HPDE6-E6E7 (cell line): ENCODE measurements at regions not wholly inside any gene's neighbourhood (a gene's known extent, or its start where the extent isn't known, plus 50 kb on each side); places are given as distances from the start of the nearest gene placed in this dataset.

Experiments
- DNase-seq: peaks from one replicate; pipeline ENCODE4 v3.0.0; 2011; ENCODE audit warnings: missing footprints; ENCODE audit errors: extremely low spot score

GRCh38 chr6:71478834-71479541 lies 190.4 kb downstream of the OGFRL1 start:
- no peak for DNase-seq

DNA sequence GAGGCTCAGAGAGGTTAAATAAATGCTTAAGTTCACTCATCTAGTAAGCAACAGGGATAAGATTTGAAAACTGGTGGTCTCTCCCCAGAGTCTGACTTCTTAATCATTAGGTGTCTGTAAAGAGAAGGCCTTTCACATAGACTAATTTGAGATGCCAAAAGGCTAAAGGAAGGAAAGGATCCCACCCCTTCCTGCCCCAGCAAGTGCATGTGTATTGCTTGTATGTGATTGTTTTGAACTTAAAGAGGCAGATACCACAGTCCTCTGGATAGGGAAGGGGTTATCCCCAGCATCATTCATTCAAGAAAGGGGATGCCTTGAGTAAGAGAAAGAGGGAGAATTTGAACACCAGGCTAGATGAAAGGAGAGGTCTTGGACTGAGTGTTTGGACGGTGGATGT lies 192.0 kb downstream of the OGFRL1 start:
- DNase-seq = no peak

- DNase-seq = no peak
These were observed 192.4 kb downstream of the OGFRL1 start for GRCh38 chr6:71481011-71481410.

GRCh38 chr6:71481801-71482200 lies 193.2 kb downstream of the OGFRL1 start:
- no peak for DNase-seq

DNA sequence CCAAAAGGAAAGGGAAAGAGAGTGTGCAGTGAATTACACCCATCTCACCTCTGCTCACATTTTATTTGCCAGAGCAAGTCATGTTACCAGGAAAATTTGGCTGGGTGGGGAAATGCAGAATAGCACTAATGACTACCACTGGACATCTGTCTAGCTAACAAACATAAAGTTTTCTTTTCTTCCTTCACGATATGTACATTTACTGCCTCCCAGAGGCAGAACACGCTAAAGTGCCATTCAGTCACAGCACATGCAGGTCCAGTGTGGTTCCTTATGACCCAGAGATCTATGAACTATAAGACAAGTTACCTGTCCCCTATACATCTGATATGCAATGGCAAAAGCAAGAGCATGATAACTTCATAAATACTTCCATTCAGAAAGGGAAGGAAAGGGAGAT lies 194.1 kb downstream of the OGFRL1 start:
- no peak for DNase-seq

GRCh38 chr6:71486461-71486860 lies 197.8 kb downstream of the OGFRL1 start:
- DNase-seq = no peak

- DNase-seq = no peak
These were observed 199.6 kb downstream of the OGFRL1 start for GRCh38 chr6:71488186-71488585.

DNA sequence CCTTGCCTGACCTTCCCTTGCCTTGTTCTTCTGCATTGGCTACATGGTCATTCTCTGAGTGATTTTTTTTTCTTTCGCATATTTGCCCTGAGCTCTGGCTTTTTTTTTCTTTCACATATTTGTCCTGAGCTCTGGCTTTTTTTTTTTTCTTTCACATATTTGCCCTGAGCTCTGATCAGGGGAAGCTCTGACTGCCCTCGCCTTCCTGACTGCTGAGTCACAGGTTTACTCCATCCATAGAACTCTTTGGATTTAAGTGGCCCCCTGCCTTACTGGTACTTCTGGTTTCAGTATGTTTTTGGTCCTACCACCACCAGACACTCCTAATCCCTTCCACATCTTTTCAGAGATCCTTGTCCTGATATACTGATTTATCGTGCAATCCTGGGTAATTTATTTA lies 201.1 kb downstream of the OGFRL1 start:
- DNase-seq = peak; percentile 58

GRCh38 chr6:71490876-71491275 lies 202.3 kb downstream of the OGFRL1 start:
- DNase-seq = no peak

GRCh38 chr6:71491844-71492243 lies 203.2 kb downstream of the OGFRL1 start:
- no peak for DNase-seq

DNA sequence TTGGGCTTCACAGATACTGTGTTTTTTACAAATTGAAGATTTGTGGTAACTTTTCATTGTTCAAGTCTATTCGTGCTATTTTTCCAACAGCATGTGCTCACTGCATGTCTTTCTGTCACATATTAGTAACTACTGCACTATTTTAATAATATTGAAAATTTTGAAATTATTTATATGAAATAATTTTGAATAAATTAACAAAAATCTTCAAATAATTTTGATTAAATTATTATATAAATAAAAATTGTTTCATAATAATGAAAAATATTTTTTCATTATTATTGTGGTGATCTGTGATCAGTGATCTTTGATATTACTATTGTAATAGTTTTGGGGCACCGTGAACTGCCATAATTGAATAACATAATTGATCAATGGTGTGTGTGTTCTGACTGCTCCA lies 204.1 kb downstream of the OGFRL1 start:
- DNase-seq = no peak

DNA sequence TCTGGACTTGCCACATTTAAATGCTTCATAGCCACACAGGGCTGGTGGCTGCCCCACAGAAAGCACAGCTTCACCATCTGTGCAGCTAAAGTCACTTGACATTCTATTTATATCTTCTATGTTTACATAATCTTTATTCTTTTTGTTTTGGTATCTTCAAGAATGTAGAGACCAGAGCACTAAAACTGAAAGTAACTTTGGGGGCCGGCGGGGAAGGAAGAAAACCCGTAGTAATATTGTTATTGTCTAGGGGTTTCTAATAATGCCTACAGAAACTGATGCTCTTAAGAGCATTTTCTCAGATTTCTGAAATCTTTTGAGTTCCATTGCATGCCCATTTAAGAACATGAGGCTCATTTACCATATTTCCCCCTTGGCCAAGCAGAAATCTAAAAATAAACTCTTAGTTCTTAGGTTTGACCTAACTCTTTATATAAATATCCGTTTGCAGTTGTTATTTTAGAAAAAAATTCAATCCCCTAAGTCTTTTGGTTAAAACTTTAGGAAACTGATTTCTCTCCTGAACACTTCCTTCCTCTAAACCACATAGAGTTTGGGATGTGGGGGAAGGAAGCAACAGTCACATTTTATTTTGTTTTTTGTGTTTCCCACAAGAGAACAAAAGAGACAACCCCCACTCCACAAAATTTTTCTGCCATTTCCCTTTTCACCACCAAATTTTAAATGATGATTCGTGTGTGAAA lies 207.6 kb downstream of the OGFRL1 start:
- DNase-seq = no peak

DNA sequence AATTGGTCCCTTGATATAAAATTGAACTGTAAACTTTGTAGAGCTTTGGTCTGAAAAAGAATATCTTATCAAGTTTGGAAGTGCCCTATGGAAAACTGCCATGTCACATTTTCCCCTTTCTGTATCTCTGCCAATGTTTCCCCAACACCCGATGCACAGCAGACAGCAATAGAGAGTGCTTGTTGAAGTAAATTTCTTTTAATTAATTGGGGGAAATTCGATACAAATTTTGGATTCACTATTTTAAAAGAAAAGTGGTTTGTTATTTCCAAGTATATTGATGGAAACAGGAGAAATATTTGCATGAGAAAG lies 208.1 kb downstream of the OGFRL1 start:
- DNase-seq = no peak

GRCh38 chr6:71498638-71499037 lies 210.0 kb downstream of the OGFRL1 start:
- DNase-seq = no peak

DNA sequence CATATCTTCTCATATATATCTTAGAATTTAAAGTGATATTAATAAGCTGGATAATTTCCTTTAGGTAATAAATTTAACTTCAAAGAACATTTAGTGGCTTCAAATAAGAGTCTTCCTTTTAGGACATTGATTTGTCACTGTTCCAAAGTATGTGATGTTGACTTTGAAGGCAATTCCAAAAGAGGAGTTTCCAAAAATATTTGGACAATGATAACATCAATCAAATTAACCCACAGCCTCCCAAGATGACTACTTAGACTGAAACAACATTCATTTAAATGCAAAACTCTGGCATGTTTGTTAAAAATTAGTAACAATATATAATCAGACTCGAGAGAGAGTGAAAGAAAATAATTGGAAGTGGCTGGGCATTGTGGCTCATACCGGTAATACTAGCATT lies 211.1 kb downstream of the OGFRL1 start:
- no peak for DNase-seq

DNA sequence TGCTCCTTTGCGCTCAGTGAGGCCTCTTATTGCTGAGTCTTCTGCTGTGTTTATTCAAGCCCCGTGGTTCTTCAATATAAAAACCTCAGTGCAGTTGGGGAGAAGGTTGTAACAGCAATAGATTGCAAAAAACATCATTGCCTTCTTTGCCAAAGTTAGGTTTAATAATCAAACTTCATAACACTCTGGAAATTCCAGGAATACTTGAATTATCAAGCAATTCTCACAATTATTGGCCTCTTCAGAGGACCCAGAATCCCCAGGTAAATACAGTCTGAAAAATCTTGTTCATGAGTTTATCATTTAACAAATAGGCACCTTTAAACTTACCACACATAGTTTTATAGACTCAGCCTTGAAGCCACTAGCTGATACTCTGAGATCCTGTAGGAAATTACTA lies 213.6 kb downstream of the OGFRL1 start:
- DNase-seq = no peak

DNA sequence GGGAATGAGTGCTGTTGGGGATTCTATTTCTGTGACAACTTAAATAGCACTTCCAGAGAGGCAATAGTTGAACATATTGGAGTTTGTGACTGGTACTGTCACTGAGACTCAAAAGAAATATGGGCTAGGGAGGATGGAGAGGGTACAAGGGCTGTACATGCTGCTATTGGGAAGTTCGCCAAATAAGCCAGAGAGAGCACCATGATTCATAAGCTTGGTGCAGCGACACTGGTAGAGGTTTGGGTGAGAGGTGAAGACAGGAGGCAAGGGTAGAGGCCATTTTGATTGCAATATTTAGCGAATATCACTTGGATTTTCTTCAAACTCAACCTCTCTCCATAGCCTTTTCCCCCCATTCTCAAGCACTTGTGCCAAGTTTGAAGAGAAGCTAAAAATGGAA lies 214.3 kb downstream of the OGFRL1 start:
- DNase-seq = no peak

DNA sequence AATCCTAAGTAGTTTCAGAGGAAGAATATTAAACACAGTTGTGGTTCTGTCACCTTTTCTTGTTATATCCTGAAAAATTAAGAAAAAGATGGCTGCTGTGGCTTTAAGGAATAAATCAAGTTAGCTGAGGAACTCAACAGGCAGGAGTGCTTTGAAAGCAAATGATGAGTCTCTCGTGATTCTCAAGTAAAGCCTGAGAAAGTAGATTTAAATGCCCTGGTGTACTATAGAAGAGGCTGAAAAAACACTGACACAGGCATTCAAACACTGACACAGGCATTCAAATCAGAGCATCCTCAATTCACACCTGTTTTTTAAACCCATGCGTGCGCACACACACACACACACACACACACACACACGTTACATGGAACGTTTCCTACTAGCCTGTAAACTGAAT lies 218.6 kb downstream of the OGFRL1 start:
- no peak for DNase-seq

GRCh38 chr6:71509191-71510005 lies 220.8 kb downstream of the OGFRL1 start:
- no peak for DNase-seq

- DNase-seq = peak; percentile 33
These were observed 221.6 kb downstream of the OGFRL1 start for GRCh38 chr6:71510057-71510713.

GRCh38 chr6:71510856-71511255 lies 222.2 kb downstream of the OGFRL1 start:
- DNase-seq = no peak

- DNase-seq = no peak
These were observed 223.6 kb downstream of the OGFRL1 start for GRCh38 chr6:71512256-71512655.
